ENCODE measurements at regions not wholly inside any gene's neighbourhood (a gene's known extent, or its start where the extent isn't known, plus 50 kb on each side); places are given as distances from the start of the nearest gene placed in this dataset.

- TF ChIP-seq CTCF (IDR thresholded peaks at IDR 0.05; ENCODE audit: poor library complexity, severe bottlenecking) (no peak), EZH2 (IDR thresholded peaks at IDR 0.05; ENCODE audit: borderline replicate concordance, insufficient read depth, low read length, poor library complexity, severe bottlenecking) (no peak), EP300 (conservative IDR thresholded peaks at IDR 0.05; ENCODE audit: poor library complexity, severe bottlenecking) (no peak), POLR2AphosphoS5 (IDR thresholded peaks at IDR 0.05) (no peak), REST (IDR thresholded peaks at IDR 0.05; ENCODE audit: borderline replicate concordance) (no peak), SMC3 (conservative IDR thresholded peaks at IDR 0.05; ENCODE audit: poor library complexity) (no peak), RAD21 (conservative IDR thresholded peaks at IDR 0.05) (no peak), MXI1 (conservative IDR thresholded peaks at IDR 0.05; ENCODE audit: poor library complexity, severe bottlenecking) (no peak), TAF1 (IDR thresholded peaks at IDR 0.05; ENCODE audit: low read depth) (no peak)
Observed at GRCh38 chr3:26346497-26346896, 276.1 kb upstream of the LRRC3B start.

Data from neural cell (in vitro differentiated cells).